Liver (tissue), 8 donors: ENCODE measurements at regions not wholly inside any gene's neighbourhood (a gene's known extent, or its start where the extent isn't known, plus 50 kb on each side); places are given as distances from the start of the nearest gene placed in this dataset.
A peak's percentile ranks its signal among the peaks of the same experiment; 100 is the strongest.

Source experiments
- DNase-seq: peaks from one replicate; pipeline ENCODE4 v3.0.0-alpha.2; 2017; ENCODE audit warnings: low spot score
- H3K27ac ChIP-seq, 2 donors: one replicate each; pipeline ENCODE4 v1.7.0; 2013; ENCODE audit warnings: inconsistent platforms in 2 of 2, low read length in 2 of 2, control low read depth in 1 of 2, low read depth in 1 of 2, mild to moderate bottlenecking in 1 of 2
- H3K27me3 ChIP-seq, 4 donors: one replicate each; pipeline versions ENCODE4 v1.6.1 to v1.7.0; 2013; ENCODE audit warnings: low read length in 3 of 4, inconsistent platforms in 1 of 4, mild to moderate bottlenecking in 1 of 4, moderate library complexity in 1 of 4; ENCODE audit not compliant: control insufficient read depth in 4 of 4, insufficient read depth in 4 of 4
- H3K36me3 ChIP-seq, 4 donors: one replicate each; pipeline versions ENCODE4 v1.6.1 to v1.7.0; 2013; ENCODE audit warnings: low read length in 3 of 4, mild to moderate bottlenecking in 3 of 4, low read depth in 1 of 4, moderate library complexity in 1 of 4; ENCODE audit not compliant: control insufficient read depth in 4 of 4, insufficient read depth in 3 of 4
- H3K4me1 ChIP-seq, 4 donors: one replicate each; pipeline versions ENCODE4 v1.6.1 to v1.7.0; 2013; ENCODE audit warnings: low read length in 3 of 4, mild to moderate bottlenecking in 3 of 4, moderate library complexity in 1 of 4; ENCODE audit not compliant: control insufficient read depth in 4 of 4, insufficient read depth in 4 of 4
- H3K4me3 ChIP-seq, 3 donors: one replicate each; pipeline versions ENCODE4 v1.6.1 to v1.7.0; 2013; ENCODE audit warnings: low read length in 3 of 3, control low read depth in 1 of 3, low read depth in 1 of 3, mild to moderate bottlenecking in 1 of 3
- H3K9ac ChIP-seq, 2 donors: one replicate each; pipeline ENCODE4 v1.7.0; 2013; ENCODE audit warnings: low read length in 2 of 2, mild to moderate bottlenecking in 2 of 2, moderate library complexity in 2 of 2, control low read depth in 1 of 2, low read depth in 1 of 2
- H3K9me3 ChIP-seq, 4 donors: one replicate each; pipeline versions ENCODE4 v1.6.1 to v1.7.0; 2013; ENCODE audit warnings: low read length in 3 of 4; ENCODE audit not compliant: control insufficient read depth in 4 of 4
- EGR1 ChIP-seq, 2 donors: IDR thresholded peaks; 2 replicates each; pipeline ENCODE4 v1.6.1; 2016 to 2018; ENCODE audit warnings: antibody characterized with exemption in 2 of 2, low read depth in 2 of 2
- FOXA2 ChIP-seq: IDR thresholded peaks from 2 replicates; pipeline ENCODE4 v1.6.1; 2016; ENCODE audit warnings: antibody characterized with exemption
- GABPA ChIP-seq, 2 donors: IDR thresholded peaks in 1 of 2; conservative IDR thresholded peaks in 1 of 2; 2 replicates each; pipeline ENCODE4 v1.6.1; 2016; ENCODE audit warnings: antibody characterized with exemption in 2 of 2, mild to moderate bottlenecking in 1 of 2, moderate library complexity in 1 of 2
- HNF4G ChIP-seq: IDR thresholded peaks from 2 replicates; pipeline ENCODE4 v1.6.1; 2016; ENCODE audit warnings: antibody characterized with exemption
- JUND ChIP-seq, 2 donors: IDR thresholded peaks; 2 replicates each; pipeline ENCODE4 v1.6.1; 2016; ENCODE audit warnings: antibody characterized with exemption in 2 of 2
- MAX ChIP-seq: IDR thresholded peaks from 2 replicates; pipeline ENCODE4 v1.6.1; 2016; ENCODE audit warnings: antibody characterized with exemption
- NR2F2 ChIP-seq: IDR thresholded peaks from 2 replicates; pipeline ENCODE4 v1.6.1; 2016; ENCODE audit warnings: antibody characterized with exemption
- RAD21 ChIP-seq, 2 donors: IDR thresholded peaks; 2 replicates each; pipeline ENCODE4 v1.6.1; 2016; ENCODE audit warnings: antibody characterized with exemption in 2 of 2, mild to moderate bottlenecking in 2 of 2
- RXRA ChIP-seq, 2 donors: IDR thresholded peaks; 2 replicates each; pipeline ENCODE4 v1.6.1; 2017 to 2018; ENCODE audit warnings: antibody characterized with exemption in 2 of 2, mild to moderate bottlenecking in 1 of 2
- SP1 ChIP-seq: IDR thresholded peaks from 2 replicates; pipeline ENCODE4 v1.6.1; 2018; ENCODE audit warnings: antibody characterized with exemption, mild to moderate bottlenecking
- TAF1 ChIP-seq: conservative IDR thresholded peaks from 2 replicates; pipeline ENCODE4 v1.6.1; 2016; ENCODE audit warnings: antibody characterized with exemption, mild to moderate bottlenecking
- YY1 ChIP-seq: IDR thresholded peaks from 2 replicates; pipeline ENCODE4 v1.6.1; 2016; ENCODE audit warnings: antibody characterized with exemption, mild to moderate bottlenecking
- ZBTB33 ChIP-seq: IDR thresholded peaks from 2 replicates; pipeline ENCODE4 v1.6.1; 2016; ENCODE audit warnings: antibody characterized with exemption
- WGBS: extraction: QIAGEN DNeasy Blood & Tissue Kit; methylation state at CpG from one replicate; pipeline ENCODE4 v1.1.7; 2013; 5-methylcytosine and 5-hydroxymethylcytosine counted together
- TF ChIP-seq, protein P1 (sequence below): IDR thresholded peaks from 2 replicates; pipeline ENCODE4 v1.6.1; 2016; ENCODE audit warnings: antibody characterized with exemption
- TF ChIP-seq, protein P2 (sequence below): IDR thresholded peaks from 2 replicates; pipeline ENCODE4 v1.6.1; 2016; ENCODE audit warnings: antibody characterized with exemption, mild to moderate bottlenecking
- TF ChIP-seq, protein P3 (sequence below): fragments of 150-350 bp; IDR thresholded peaks from 2 replicates; pipeline ENCODE4 v1.5.1; 2017; ENCODE audit warnings: improper control_type of control experiment, low read depth, low read length; ENCODE audit not compliant: missing input control
- donor health status: healthy.
- donor health status: healthy.
- donor health status: healthy.
- donor health status: healthy.
- donor health status: healthy.

DNA sequence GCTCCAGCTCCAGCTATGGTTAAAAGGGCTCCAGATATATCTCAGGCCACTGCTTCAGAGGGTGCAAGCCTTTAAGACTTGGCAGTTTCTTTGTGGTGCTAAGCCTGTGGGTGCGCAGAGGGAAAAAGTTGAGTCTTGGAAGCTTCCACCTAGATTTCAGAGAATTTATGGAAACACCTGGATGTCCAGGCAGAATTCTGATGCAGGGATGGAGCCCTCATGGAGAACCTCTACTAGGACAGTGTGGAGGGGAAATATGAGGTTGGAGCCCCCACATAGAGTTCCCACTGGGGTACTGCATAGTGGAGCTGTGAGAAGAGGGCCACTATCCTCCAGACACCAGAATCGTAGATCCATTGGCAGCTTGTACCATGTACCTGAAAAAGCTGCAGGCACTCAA lies 69.9 kb downstream of the SDR9C7 start:
- TF ChIP-seq YY1 (no peak), RAD21 (IDR thresholded peaks at IDR 0.05) (no peak), FOXA2 (no peak), NR2F2 (no peak), HNF4G (no peak), RXRA (IDR thresholded peaks at IDR 0.05) (no peak), TAF1 (no peak), SP1 (no peak), EGR1 (IDR thresholded peaks at IDR 0.05; ENCODE audit: low read depth in 2 of 2) (no peak), JUND (IDR thresholded peaks at IDR 0.05) (no peak), MAX (no peak), ZBTB33 (no peak), GABPA (IDR thresholded peaks at IDR 0.05 in 1 of 2, conservative IDR thresholded peaks at IDR 0.05 in 1 of 2) (no peak)
- TF ChIP-seq, protein P1, sequence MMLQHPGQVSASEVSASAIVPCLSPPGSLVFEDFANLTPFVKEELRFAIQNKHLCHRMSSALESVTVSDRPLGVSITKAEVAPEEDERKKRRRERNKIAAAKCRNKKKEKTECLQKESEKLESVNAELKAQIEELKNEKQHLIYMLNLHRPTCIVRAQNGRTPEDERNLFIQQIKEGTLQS, result no peak
- TF ChIP-seq, protein P2, sequence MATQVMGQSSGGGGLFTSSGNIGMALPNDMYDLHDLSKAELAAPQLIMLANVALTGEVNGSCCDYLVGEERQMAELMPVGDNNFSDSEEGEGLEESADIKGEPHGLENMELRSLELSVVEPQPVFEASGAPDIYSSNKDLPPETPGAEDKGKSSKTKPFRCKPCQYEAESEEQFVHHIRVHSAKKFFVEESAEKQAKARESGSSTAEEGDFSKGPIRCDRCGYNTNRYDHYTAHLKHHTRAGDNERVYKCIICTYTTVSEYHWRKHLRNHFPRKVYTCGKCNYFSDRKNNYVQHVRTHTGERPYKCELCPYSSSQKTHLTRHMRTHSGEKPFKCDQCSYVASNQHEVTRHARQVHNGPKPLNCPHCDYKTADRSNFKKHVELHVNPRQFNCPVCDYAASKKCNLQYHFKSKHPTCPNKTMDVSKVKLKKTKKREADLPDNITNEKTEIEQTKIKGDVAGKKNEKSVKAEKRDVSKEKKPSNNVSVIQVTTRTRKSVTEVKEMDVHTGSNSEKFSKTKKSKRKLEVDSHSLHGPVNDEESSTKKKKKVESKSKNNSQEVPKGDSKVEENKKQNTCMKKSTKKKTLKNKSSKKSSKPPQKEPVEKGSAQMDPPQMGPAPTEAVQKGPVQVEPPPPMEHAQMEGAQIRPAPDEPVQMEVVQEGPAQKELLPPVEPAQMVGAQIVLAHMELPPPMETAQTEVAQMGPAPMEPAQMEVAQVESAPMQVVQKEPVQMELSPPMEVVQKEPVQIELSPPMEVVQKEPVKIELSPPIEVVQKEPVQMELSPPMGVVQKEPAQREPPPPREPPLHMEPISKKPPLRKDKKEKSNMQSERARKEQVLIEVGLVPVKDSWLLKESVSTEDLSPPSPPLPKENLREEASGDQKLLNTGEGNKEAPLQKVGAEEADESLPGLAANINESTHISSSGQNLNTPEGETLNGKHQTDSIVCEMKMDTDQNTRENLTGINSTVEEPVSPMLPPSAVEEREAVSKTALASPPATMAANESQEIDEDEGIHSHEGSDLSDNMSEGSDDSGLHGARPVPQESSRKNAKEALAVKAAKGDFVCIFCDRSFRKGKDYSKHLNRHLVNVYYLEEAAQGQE, result no peak
- TF ChIP-seq, protein P3, sequence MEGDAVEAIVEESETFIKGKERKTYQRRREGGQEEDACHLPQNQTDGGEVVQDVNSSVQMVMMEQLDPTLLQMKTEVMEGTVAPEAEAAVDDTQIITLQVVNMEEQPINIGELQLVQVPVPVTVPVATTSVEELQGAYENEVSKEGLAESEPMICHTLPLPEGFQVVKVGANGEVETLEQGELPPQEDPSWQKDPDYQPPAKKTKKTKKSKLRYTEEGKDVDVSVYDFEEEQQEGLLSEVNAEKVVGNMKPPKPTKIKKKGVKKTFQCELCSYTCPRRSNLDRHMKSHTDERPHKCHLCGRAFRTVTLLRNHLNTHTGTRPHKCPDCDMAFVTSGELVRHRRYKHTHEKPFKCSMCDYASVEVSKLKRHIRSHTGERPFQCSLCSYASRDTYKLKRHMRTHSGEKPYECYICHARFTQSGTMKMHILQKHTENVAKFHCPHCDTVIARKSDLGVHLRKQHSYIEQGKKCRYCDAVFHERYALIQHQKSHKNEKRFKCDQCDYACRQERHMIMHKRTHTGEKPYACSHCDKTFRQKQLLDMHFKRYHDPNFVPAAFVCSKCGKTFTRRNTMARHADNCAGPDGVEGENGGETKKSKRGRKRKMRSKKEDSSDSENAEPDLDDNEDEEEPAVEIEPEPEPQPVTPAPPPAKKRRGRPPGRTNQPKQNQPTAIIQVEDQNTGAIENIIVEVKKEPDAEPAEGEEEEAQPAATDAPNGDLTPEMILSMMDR, result no peak
- H3K27me3 ChIP-seq, result no peaks in the 10 kb centered on the region
- peaks cover 0 to 21% (median 14%) of the 10 kb centered on the region in 4 donors for H3K4me1 ChIP-seq
- no peak for DNase-seq
- no peaks in the 10 kb centered on the region for H3K36me3 ChIP-seq
- H3K9ac ChIP-seq, result no peak overlapping the region
- no peak overlapping the region for H3K27ac ChIP-seq
- H3K4me3 ChIP-seq, result peak overlapping the region in 2 of 3 donors; percentile 49 to 68
- 94% methylated on average over 2 of the region's 2 CpGs for whole genome bisulfite sequencing
- peaks cover 13 to 31% (median 15%) of the 10 kb centered on the region in 4 donors for H3K9me3 ChIP-seq

DNA sequence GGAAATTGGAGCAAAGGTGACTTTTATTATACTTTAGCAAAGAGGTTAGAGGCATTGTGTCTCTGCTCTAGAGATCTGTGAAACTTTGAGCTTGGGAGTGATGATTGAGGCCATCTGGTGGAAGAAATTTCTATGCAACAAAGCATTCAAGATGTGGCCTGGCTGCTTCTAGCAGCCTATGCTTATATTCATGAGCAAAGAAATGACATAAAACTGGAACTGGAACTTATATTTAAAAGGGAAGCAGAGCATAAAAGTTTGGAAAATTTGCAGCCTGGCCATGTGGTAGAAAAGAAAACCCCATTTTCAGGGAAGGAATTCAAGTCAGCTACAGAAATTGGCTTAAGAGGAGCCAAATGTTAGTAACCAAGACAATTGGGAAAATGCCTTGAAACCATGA lies 70.4 kb downstream of the SDR9C7 start:
- TF ChIP-seq RAD21 (IDR thresholded peaks at IDR 0.05) (peak in 1 of 2 donors; percentile 13), FOXA2 (no peak)
- Histone ChIP-seq H3K36me3 (no peaks in the 10 kb centered on the region), H3K27me3 (no peaks in the 10 kb centered on the region), H3K9ac (no peak overlapping the region), H3K4me1 (peaks cover 0 to 21% (median 13%) of the 10 kb centered on the region in 4 donors), H3K9me3 (peaks cover 13 to 31% (median 15%) of the 10 kb centered on the region in 4 donors), H3K27ac (no peak overlapping the region), H3K4me3 (peak overlapping the region in 2 of 3 donors; percentile 35 to 68)
- DNase-seq, result no peak
